ENCODE measurements at regions not wholly inside any gene's neighbourhood (a gene's known extent, or its start where the extent isn't known, plus 50 kb on each side); places are given as distances from the start of the nearest gene placed in this dataset.

GRCh38 chr15:70156671-70157271 lies 59.1 kb upstream of the TLE3 start:
- TF ChIP-seq, protein P1, sequence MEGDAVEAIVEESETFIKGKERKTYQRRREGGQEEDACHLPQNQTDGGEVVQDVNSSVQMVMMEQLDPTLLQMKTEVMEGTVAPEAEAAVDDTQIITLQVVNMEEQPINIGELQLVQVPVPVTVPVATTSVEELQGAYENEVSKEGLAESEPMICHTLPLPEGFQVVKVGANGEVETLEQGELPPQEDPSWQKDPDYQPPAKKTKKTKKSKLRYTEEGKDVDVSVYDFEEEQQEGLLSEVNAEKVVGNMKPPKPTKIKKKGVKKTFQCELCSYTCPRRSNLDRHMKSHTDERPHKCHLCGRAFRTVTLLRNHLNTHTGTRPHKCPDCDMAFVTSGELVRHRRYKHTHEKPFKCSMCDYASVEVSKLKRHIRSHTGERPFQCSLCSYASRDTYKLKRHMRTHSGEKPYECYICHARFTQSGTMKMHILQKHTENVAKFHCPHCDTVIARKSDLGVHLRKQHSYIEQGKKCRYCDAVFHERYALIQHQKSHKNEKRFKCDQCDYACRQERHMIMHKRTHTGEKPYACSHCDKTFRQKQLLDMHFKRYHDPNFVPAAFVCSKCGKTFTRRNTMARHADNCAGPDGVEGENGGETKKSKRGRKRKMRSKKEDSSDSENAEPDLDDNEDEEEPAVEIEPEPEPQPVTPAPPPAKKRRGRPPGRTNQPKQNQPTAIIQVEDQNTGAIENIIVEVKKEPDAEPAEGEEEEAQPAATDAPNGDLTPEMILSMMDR (IDR thresholded peaks at IDR 0.05) = no peak
- no peak for TF ChIP-seq POLR2A (IDR thresholded peaks at IDR 0.05)
